ENCODE measurements at regions not wholly inside any gene's neighbourhood (a gene's known extent, or its start where the extent isn't known, plus 50 kb on each side); places are given as distances from the start of the nearest gene placed in this dataset.

- DNase-seq, result no peak
Observed at GRCh38 chrX:69024931-69025330, 140.3 kb downstream of the PJA1 start.

GRCh38 chrX:69024161-69024736 is 141.0 kb downstream of the PJA1 start:
- no peak for DNase-seq

DNA sequence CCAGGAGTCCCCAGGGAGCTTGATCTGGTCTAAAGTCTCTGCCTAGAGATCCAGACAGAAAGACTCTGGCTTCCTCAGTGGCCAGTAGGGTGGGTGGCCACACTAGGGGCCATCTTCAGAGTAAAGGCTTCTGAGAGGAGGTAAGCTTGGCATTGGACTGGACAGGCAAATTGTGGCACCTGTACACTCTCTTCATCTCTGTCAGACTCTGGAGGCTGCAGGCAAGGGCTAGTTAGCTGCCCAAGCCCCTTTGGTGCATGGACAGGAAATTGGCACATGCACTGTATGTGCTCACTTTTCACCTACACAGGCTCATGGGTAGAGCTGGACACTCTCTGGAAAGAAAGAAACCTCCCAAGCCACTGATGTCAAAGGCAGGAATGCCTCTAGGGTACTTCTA is 142.8 kb downstream of the PJA1 start:
- no peak for DNase-seq

- no peak for DNase-seq
Observed at GRCh38 chrX:69021141-69021960, 143.9 kb downstream of the PJA1 start.

- DNase-seq, result no peak
Observed at GRCh38 chrX:69020316-69020715, 144.9 kb downstream of the PJA1 start.

- no peak for DNase-seq
Observed at GRCh38 chrX:69019073-69019890, 146.0 kb downstream of the PJA1 start.

DNA sequence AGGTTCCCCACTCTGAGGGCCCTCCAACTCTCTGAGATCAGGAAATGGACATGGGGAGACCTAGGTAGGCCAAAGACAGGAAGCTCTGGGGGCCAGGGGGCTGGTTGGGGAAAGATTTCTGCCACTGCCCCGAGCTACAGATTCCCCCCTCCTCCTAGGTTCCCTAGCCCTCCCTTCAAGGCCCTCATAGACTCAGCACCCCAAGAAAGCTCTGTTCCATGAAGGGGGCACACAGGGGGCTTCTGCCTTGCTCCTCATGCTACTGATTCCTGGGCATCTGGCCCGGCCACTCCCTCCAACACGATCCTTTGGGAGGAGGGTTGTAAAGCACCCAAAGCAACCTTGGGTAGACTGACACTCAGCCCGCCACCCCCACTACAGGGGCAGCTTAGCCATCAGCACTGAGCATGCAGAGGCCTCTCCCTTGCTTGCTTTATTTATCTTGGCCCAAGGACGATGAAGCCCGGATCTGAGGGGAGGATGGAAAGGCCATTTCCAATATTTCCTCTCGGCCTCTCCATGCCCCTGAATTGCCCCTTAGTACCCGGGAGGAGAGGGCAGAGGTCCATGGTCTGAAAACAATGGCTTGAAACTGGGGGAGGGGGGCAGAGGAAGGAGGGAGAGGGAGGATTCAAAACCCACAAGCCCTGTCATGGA is 146.7 kb downstream of the PJA1 start:
- DNase-seq, result no peak

- DNase-seq, result no peak
Observed at GRCh38 chrX:69016293-69016941, 148.8 kb downstream of the PJA1 start.

DNA sequence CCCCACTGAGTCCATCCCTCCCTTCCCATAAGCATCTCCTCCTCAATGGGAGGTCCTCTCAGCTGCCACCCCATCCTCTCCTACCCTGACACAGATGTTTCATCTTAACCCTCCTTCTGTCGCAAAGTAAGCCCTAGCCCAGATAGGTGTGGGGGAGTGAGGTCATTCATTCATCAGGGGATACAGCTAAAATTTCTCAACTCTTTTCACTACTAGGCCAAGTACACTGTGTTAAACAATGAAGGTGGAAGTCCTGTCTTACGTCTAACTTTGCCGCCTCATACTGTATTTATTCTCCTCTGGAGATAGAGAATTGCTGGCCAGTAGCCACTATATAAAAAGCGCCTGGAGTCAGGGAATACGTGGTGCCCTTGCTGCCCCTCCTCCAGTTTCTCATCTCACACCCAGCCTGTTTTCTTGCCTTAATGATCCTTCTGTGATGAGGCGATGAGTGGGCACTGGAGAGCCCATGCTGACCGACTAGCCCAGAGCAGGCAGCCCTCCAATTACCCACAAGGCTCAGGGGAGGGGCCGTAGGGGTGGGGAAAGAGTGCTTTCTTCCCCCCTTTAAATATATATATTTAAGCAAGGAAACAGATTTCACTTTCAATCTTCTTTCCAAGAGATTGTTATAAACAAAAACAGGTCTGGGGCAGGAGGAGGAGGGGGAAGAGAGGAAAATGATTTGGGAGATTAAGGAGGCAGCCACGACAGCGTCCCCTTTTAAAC is 149.5 kb downstream of the PJA1 start:
- no peak for DNase-seq

DNA sequence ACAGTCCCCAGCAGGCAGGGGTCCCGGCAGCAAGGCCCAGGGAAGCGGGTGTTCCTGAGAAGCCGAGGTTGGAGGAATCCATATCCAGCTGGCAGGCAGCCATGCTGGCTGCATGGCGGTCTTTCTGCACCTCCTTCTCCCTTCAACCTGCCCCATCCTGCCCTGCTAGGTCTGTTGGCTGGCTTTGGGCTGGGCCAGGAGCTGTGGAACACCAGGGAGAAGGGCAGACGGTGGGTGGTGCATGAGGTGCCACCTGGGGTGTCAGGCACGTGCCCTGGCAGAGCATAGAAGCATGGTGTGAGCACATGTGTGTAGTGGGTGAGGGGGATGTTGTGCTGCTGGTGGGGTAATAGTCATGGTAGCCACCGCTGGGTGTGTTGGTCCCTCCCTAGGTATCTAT is 150.1 kb downstream of the PJA1 start:
- no peak for DNase-seq

DNA sequence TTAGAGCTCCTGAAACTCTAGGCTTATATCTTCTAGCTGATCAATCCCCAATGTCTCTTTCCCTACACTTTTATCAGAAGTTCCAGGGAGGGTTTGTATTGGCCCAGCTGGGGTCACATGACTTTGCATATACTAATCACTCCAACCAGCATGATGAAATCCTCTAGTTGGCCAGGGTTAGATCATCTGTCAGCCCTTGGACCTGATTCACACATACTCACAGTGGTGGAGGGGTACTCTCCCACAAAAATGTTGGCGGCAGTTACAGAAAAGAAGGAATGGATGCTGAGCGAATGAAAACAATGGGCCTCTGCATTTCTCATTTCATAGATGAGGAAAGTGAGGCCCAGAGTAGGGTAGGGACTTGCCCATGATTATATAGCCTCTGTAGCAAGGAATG is 151.1 kb downstream of the PJA1 start:
- no peak for DNase-seq

DNA sequence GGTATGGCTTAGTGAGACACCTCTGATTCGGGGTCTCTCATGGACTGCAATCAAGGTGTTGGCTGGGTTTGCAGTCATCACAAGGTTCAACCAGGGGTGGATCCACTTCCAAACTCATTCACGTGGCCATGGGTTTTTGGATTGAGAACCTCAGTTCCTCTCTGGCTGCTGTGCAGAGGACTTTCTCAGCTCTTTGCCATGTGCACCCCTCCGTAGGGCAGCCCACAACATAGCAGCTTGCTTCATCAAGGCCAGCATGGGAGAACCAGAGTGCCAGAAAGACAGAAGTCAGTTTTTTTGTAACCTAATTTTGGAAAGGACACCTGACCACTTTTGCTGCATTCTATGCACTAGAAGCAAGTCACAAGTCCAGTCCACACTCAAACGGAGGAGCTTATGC is 154.9 kb downstream of the PJA1 start:
- DNase-seq, result no peak

- no peak for DNase-seq
Observed at GRCh38 chrX:69000877-69001276, 164.4 kb downstream of the PJA1 start.

DNA sequence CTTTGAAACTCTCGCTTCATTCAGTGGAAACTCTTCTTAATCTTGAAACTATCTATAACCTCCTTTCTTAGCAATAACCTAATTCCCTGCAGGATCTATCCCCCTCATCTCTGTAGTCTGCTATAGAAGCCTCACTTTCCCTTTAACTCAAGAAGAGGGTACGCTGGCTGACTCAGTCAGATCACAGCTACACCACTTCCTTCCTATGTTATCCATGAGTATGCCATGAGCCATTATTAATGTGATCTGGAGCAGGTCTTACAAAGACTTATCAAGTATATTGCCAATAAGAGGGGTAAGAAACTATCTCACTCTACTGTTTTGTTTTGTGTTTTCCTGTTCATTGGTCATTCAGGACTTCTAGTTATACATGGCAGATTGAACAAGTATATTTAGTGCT is 165.3 kb downstream of the PJA1 start:
- no peak for DNase-seq

DNA sequence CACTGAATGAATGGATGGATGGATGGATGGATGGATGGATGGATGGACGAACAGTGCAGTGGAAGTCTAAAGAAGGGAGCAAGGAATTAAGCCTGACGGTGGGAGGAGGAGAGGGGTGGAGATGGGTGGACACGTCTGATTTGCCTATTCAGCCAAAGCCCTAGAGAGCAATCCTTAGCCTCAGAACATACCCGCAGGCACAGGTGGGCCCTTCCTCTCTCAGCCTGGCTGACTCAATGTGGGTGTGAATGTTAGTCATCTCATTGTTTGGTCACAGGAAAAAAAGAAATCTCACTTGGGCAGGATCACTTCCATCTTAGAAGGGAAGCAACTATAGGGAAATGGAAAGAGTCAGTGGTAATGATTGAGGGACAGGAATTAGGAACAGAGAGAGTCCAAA is 165.9 kb downstream of the PJA1 start:
- no peak for DNase-seq

GRCh38 chrX:68998716-68999115 is 166.5 kb downstream of the PJA1 start:
- no peak for DNase-seq

GRCh38 chrX:68997911-68998310 is 167.3 kb downstream of the PJA1 start:
- no peak for DNase-seq

- no peak for DNase-seq
Observed at GRCh38 chrX:68997511-68997910, 167.7 kb downstream of the PJA1 start.

DNA sequence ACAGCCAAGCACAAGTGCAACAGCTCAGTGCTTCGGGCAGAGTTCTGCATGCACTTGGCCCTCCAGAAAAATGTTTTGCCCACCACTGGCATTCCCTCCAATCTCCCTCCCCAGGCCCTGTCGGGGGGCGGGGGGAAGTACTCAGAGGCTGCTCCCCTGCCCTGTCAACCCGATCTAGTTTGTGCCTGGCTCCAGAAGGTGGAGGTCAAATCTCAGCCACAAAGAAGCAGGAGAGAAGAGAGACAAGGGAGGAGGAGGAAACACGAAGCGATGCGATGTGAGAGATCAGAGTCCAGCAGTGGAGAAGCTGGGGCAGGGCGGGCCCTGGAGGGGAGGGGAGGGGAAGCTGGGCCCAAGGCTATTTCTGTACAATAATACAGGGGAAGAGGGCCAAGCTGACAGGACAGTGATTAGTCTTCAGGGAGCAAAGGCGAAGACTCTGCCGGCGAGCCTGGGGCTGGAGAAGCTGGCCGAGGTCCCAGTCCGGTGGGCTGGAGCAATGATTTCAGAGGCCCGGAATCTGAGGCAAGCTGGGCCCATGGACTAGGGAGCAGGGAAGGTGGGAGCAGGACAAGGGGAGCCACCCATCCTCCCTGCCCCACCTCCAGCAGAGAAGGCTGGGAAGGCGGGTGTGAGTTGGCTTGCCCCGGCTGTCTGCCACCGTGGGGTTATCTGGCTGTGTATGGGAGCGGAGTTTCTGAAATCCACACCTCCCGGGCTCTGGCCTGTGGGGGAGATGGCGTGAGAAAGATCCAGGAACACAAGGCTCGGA is 167.1 kb downstream of the EFNB1 start:
- DNase-seq, result no peak

DNA sequence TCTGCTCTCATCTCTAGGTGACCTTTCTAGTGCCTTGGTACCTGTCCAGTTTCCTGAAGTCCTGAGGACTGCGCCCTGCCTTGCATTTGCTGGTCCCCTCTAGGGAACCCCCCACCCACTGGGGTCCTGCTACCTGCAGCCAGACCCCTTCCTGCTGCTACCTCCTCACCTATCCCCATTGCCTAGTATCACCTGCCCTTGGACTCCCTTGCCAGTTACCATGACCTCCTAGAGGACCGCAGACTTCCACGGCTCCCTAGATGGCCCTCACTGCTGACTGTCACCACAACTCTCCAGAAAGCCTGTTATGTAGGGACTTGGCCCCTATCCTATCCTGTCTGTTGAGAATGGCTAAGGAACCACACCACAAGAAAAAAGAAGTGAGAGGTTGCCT is 166.6 kb downstream of the EFNB1 start:
- DNase-seq, result no peak

- no peak for DNase-seq
Observed at GRCh38 chrX:68994891-68995255, 166.1 kb downstream of the EFNB1 start.

All from stimulated activated CD4-positive, alpha-beta T cell treated with anti-CD3 and anti-CD28 coated beads, Interleukin-12 subunit alpha, Interleukin-12 subunit beta, amount 100 ng/mL, for 4 hours (primary cell).